ENCODE measurements at regions not wholly inside any gene's neighbourhood (a gene's known extent, or its start where the extent isn't known, plus 50 kb on each side); places are given as distances from the start of the nearest gene placed in this dataset.

GRCh38 chr2:64379186-64379585 is 74.8 kb upstream of the LGALSL start:
- H3K79me2 ChIP-seq (ENCODE audit: control insufficient read depth, insufficient read depth, low read length), result no peaks in the 10 kb centered on the region
- H3K4me3 ChIP-seq (ENCODE audit: control insufficient read depth in 2 of 3, extremely low read depth in 1 of 3, insufficient read depth in 2 of 3, low read depth in 1 of 3, low read length in 3 of 3), result no peak overlapping the region
- H3K4me2 ChIP-seq (ENCODE audit: control insufficient read depth, extremely low read depth, insufficient read depth, low read depth, low read length), result no peak overlapping the region
- TF ChIP-seq EZH2 (IDR thresholded peaks at IDR 0.05; ENCODE audit: low read length) (no peak), CTCF (optimal IDR thresholded peaks at IDR 0.05 in 1 of 3, IDR thresholded peaks at IDR 0.05 in 1 of 3, conservative IDR thresholded peaks at IDR 0.05 in 1 of 3; ENCODE audit: extremely low read depth in 1 of 3, insufficient read depth in 2 of 3, low read length in 3 of 3) (no peak)
- no peaks in the 10 kb centered on the region for H4K20me1 ChIP-seq (ENCODE audit: control insufficient read depth, extremely low read depth, insufficient read depth, low read length)
- H3K27ac ChIP-seq (ENCODE audit: control insufficient read depth, insufficient read depth, low read length), result no peak overlapping the region
- H3K9ac ChIP-seq (ENCODE audit: control insufficient read depth, extremely low read depth, insufficient read depth, low read length), result no peak overlapping the region
- H3K9me1 ChIP-seq (ENCODE audit: control insufficient read depth, extremely low read depth, insufficient read depth, low read length), result no peaks in the 10 kb centered on the region
- dilution Hi-C loops (cut with MboI; ENCODE audit: extremely low pct_ligation_motif_present, low sequenced_read_pairs), result no loop called here
- peaks cover 12% of the 10 kb centered on the region for H3K4me1 ChIP-seq (ENCODE audit: control insufficient read depth, extremely low read depth, insufficient read depth, low read length)
- no peaks in the 10 kb centered on the region for H3K9me3 ChIP-seq (ENCODE audit: control insufficient read depth, low read depth, low read length)
- no peaks in the 10 kb centered on the region for H3K36me3 ChIP-seq (ENCODE audit: control insufficient read depth in 2 of 2, extremely low read depth in 1 of 2, insufficient read depth in 2 of 2, low read length in 2 of 2)
- DNase-seq (ENCODE audit: low read depth, low spot score) (no peak), FAIRE-seq (no peak)
- H2AFZ ChIP-seq (ENCODE audit: control insufficient read depth, low read length), result no peak overlapping the region
- H3K27me3 ChIP-seq (ENCODE audit: control insufficient read depth, extremely low read depth, insufficient read depth, low read length), result no peaks in the 10 kb centered on the region

GRCh38 chr2:64380853-64381527 is 73.0 kb upstream of the LGALSL start:
- no peak overlapping the region for H2AFZ ChIP-seq (ENCODE audit: control insufficient read depth, low read length)
- DNase-seq (ENCODE audit: low read depth, low spot score) (no peak), FAIRE-seq (no peak)
- no peak for TF ChIP-seq CTCF (optimal IDR thresholded peaks at IDR 0.05 in 1 of 3, IDR thresholded peaks at IDR 0.05 in 1 of 3, conservative IDR thresholded peaks at IDR 0.05 in 1 of 3; ENCODE audit: extremely low read depth in 1 of 3, insufficient read depth in 2 of 3, low read length in 3 of 3)
- no peak for TF ChIP-seq EZH2 (IDR thresholded peaks at IDR 0.05; ENCODE audit: low read length)
- H3K36me3 ChIP-seq (ENCODE audit: control insufficient read depth in 2 of 2, extremely low read depth in 1 of 2, insufficient read depth in 2 of 2, low read length in 2 of 2), result no peaks in the 10 kb centered on the region
- no peak overlapping the region for H3K4me3 ChIP-seq (ENCODE audit: control insufficient read depth in 2 of 3, extremely low read depth in 1 of 3, insufficient read depth in 2 of 3, low read depth in 1 of 3, low read length in 3 of 3)
- no peak overlapping the region for H3K9ac ChIP-seq (ENCODE audit: control insufficient read depth, extremely low read depth, insufficient read depth, low read length)
- no peaks in the 10 kb centered on the region for H3K9me1 ChIP-seq (ENCODE audit: control insufficient read depth, extremely low read depth, insufficient read depth, low read length)
- no peaks in the 10 kb centered on the region for H4K20me1 ChIP-seq (ENCODE audit: control insufficient read depth, extremely low read depth, insufficient read depth, low read length)
- H3K4me1 ChIP-seq (ENCODE audit: control insufficient read depth, extremely low read depth, insufficient read depth, low read length), result peaks cover 5% of the 10 kb centered on the region
- dilution Hi-C loops (cut with MboI; ENCODE audit: extremely low pct_ligation_motif_present, low sequenced_read_pairs), result no loop called here
- no peaks in the 10 kb centered on the region for H3K27me3 ChIP-seq (ENCODE audit: control insufficient read depth, extremely low read depth, insufficient read depth, low read length)
- H3K4me2 ChIP-seq (ENCODE audit: control insufficient read depth, extremely low read depth, insufficient read depth, low read depth, low read length), result no peak overlapping the region
- H3K79me2 ChIP-seq (ENCODE audit: control insufficient read depth, insufficient read depth, low read length), result no peaks in the 10 kb centered on the region
- no peak overlapping the region for H3K27ac ChIP-seq (ENCODE audit: control insufficient read depth, insufficient read depth, low read length)
- H3K9me3 ChIP-seq (ENCODE audit: control insufficient read depth, low read depth, low read length), result no peaks in the 10 kb centered on the region
